Mucosa of descending colon (tissue), 3 donors: ENCODE measurements at regions not wholly inside any gene's neighbourhood (a gene's known extent, or its start where the extent isn't known, plus 50 kb on each side); places are given as distances from the start of the nearest gene placed in this dataset.

Source experiments
- ATAC-seq: fragments of 200-7000 bp; cut with Tn5 transposase; one replicate; pipeline ENCODE4 v1.9.1; 2020; ENCODE audit warnings: mild to moderate bottlenecking, moderate library complexity
- DNase-seq, 3 donors: peaks; one replicate each; pipeline ENCODE4 v3.0.0-alpha.2; 2020
- H3K36me3 ChIP-seq: fragments of 200-600 bp; one replicate; pipeline ENCODE4 v1.8.0; 2021; ENCODE audit warnings: low read depth, mild to moderate bottlenecking
- H3K4me1 ChIP-seq: fragments of 200-600 bp; one replicate; pipeline ENCODE4 v1.8.0; 2021; ENCODE audit warnings: low read depth, mild to moderate bottlenecking
- H3K4me3 ChIP-seq: fragments of 200-600 bp; one replicate; pipeline ENCODE4 v1.8.0; 2021; ENCODE audit warnings: mild to moderate bottlenecking
- H3K9me3 ChIP-seq: fragments of 200-600 bp; one replicate; pipeline ENCODE4 v1.8.0; 2021; ENCODE audit warnings: mild to moderate bottlenecking
- CTCF ChIP-seq: fragments of 200-600 bp; IDR thresholded peaks from one replicate; pipeline ENCODE4 v1.8.0; 2022; ENCODE audit warnings: antibody characterized with exemption, mild to moderate bottlenecking
- intact Hi-C, 2 donors: fragments of 100-400 bp; cut with DNase I in 1 of 2; cut with micrococcal nuclease in 1 of 2; formaldehyde crosslinking; loops; one replicate each; pipeline versions ENCODE4 v1.11.0 to v1.11.1; 2022; cut with DNase I, micrococcal nuclease
- donor health status: DM: no; HTN: no; CAD: no; lungs with moderate emphysema.
- donor health status: DM: no; HTN: no; CAD: no.
- donor health status: DM: no; HTN: yes; CAD: no.

- no peaks in the 10 kb centered on the region for H3K4me1 ChIP-seq
- ATAC-seq (no peak), DNase-seq (no peak)
- H3K9me3 ChIP-seq = no peaks in the 10 kb centered on the region
- intact Hi-C loops = no loop called here
- no peak for TF ChIP-seq CTCF
- no peaks in the 10 kb centered on the region for H3K36me3 ChIP-seq
- no peak overlapping the region for H3K4me3 ChIP-seq
Measured at GRCh38 chr6:140956571-140957369, 1176.0 kb upstream of the GJE1 start.

GRCh38 chr6:140940251-140940925, 1192.3 kb upstream of the GJE1 start:
- ATAC-seq (no peak), DNase-seq (no peak)
- Histone ChIP-seq H3K36me3 (no peaks in the 10 kb centered on the region), H3K4me1 (no peaks in the 10 kb centered on the region), H3K9me3 (peaks cover 7% of the 10 kb centered on the region), H3K4me3 (no peak overlapping the region)
- no peak for TF ChIP-seq CTCF
- intact Hi-C loops = no loop called here

- no peak for ATAC-seq
- H3K36me3 ChIP-seq = no peaks in the 10 kb centered on the region
- H3K4me3 ChIP-seq = no peak overlapping the region
- no peak for TF ChIP-seq CTCF
- intact Hi-C loops = no loop called here
- no peaks in the 10 kb centered on the region for H3K4me1 ChIP-seq
- DNase-seq = no peak
- H3K9me3 ChIP-seq = no peaks in the 10 kb centered on the region
Measured at GRCh38 chr6:140932909-140933308, 1199.8 kb upstream of the GJE1 start.

GRCh38 chr6:140931581-140931980, 1201.1 kb upstream of the GJE1 start:
- Histone ChIP-seq H3K4me1 (no peaks in the 10 kb centered on the region), H3K4me3 (no peak overlapping the region), H3K36me3 (no peaks in the 10 kb centered on the region), H3K9me3 (no peaks in the 10 kb centered on the region)
- DNase-seq (no peak), ATAC-seq (no peak)
- intact Hi-C loops = no loop called here
- TF ChIP-seq CTCF = no peak

- Histone ChIP-seq H3K36me3 (no peaks in the 10 kb centered on the region), H3K9me3 (no peaks in the 10 kb centered on the region), H3K4me1 (no peaks in the 10 kb centered on the region), H3K4me3 (no peak overlapping the region)
- ATAC-seq (no peak), DNase-seq (no peak)
- intact Hi-C loops = loop anchor here in 1 of 2 donors (10.0 kb wide), 1 partner anchor 1564 kb away; no protein-coding TSS in a partner anchor
- no peak for TF ChIP-seq CTCF
Measured at GRCh38 chr6:140929121-140929520, 1203.6 kb upstream of the GJE1 start.
